ENCODE measurements at regions not wholly inside any gene's neighbourhood (a gene's known extent, or its start where the extent isn't known, plus 50 kb on each side); places are given as distances from the start of the nearest gene placed in this dataset.

- no peaks in the 10 kb centered on the region for H3K27me3 ChIP-seq
- DNase-seq (ENCODE audit: low read depth in 1 of 2, low spot score in 1 of 2) = no peak
- no peak for TF ChIP-seq CTCF (IDR thresholded peaks at IDR 0.05; ENCODE audit: low read depth, low read length)
- H3K4me3 ChIP-seq = no peak overlapping the region
- peaks cover 11% of the 10 kb centered on the region for H3K4me1 ChIP-seq (ENCODE audit: low read depth)
- no peak overlapping the region for H3K27ac ChIP-seq
- H3K36me3 ChIP-seq = no peaks in the 10 kb centered on the region
- no peaks in the 10 kb centered on the region for H3K9me3 ChIP-seq (ENCODE audit: low read depth)
Measured at GRCh38 chr1:106747791-106748190, 308.7 kb upstream of the PRMT6 start.

GRCh38 chr1:106748606-106749005 lies 307.9 kb upstream of the PRMT6 start:
- no peaks in the 10 kb centered on the region for H3K27me3 ChIP-seq
- H3K27ac ChIP-seq = no peak overlapping the region
- H3K4me1 ChIP-seq (ENCODE audit: low read depth) = peaks cover 11% of the 10 kb centered on the region
- no peak for TF ChIP-seq CTCF (IDR thresholded peaks at IDR 0.05; ENCODE audit: low read depth, low read length)
- H3K4me3 ChIP-seq = no peak overlapping the region
- H3K36me3 ChIP-seq = no peaks in the 10 kb centered on the region
- no peak for DNase-seq (ENCODE audit: low read depth in 1 of 2, low spot score in 1 of 2)
- H3K9me3 ChIP-seq (ENCODE audit: low read depth) = no peaks in the 10 kb centered on the region

- Histone ChIP-seq H3K9me3 (ENCODE audit: low read depth) (no peaks in the 10 kb centered on the region), H3K4me3 (no peak overlapping the region), H3K36me3 (no peaks in the 10 kb centered on the region), H3K4me1 (ENCODE audit: low read depth) (peaks cover 11% of the 10 kb centered on the region), H3K27ac (no peak overlapping the region), H3K27me3 (no peaks in the 10 kb centered on the region)
- no peak for TF ChIP-seq CTCF (IDR thresholded peaks at IDR 0.05; ENCODE audit: low read depth, low read length)
- DNase-seq (ENCODE audit: low read depth in 1 of 2, low spot score in 1 of 2) = no peak
Measured at GRCh38 chr1:106749491-106749890, 307.0 kb upstream of the PRMT6 start.

GRCh38 chr1:106749906-106750305 lies 306.6 kb upstream of the PRMT6 start:
- H3K9me3 ChIP-seq (ENCODE audit: low read depth) = no peaks in the 10 kb centered on the region
- H3K27ac ChIP-seq = no peak overlapping the region
- peaks cover 11% of the 10 kb centered on the region for H3K4me1 ChIP-seq (ENCODE audit: low read depth)
- H3K4me3 ChIP-seq = no peak overlapping the region
- H3K36me3 ChIP-seq = no peaks in the 10 kb centered on the region
- no peak for DNase-seq (ENCODE audit: low read depth in 1 of 2, low spot score in 1 of 2)
- H3K27me3 ChIP-seq = no peaks in the 10 kb centered on the region
- no peak for TF ChIP-seq CTCF (IDR thresholded peaks at IDR 0.05; ENCODE audit: low read depth, low read length)

GRCh38 chr1:106751002-106751401 lies 305.5 kb upstream of the PRMT6 start:
- H3K4me3 ChIP-seq = no peak overlapping the region
- H3K4me1 ChIP-seq (ENCODE audit: low read depth) = peaks cover 11% of the 10 kb centered on the region
- no peaks in the 10 kb centered on the region for H3K9me3 ChIP-seq (ENCODE audit: low read depth)
- H3K27ac ChIP-seq = no peak overlapping the region
- DNase-seq (ENCODE audit: low read depth in 1 of 2, low spot score in 1 of 2) = no peak
- H3K27me3 ChIP-seq = no peaks in the 10 kb centered on the region
- no peaks in the 10 kb centered on the region for H3K36me3 ChIP-seq
- no peak for TF ChIP-seq CTCF (IDR thresholded peaks at IDR 0.05; ENCODE audit: low read depth, low read length)

- no peak for TF ChIP-seq CTCF (IDR thresholded peaks at IDR 0.05; ENCODE audit: low read depth, low read length)
- no peak overlapping the region for H3K27ac ChIP-seq
- H3K4me3 ChIP-seq = no peak overlapping the region
- no peaks in the 10 kb centered on the region for H3K36me3 ChIP-seq
- DNase-seq (ENCODE audit: low read depth in 1 of 2, low spot score in 1 of 2) = no peak
- no peaks in the 10 kb centered on the region for H3K27me3 ChIP-seq
- H3K9me3 ChIP-seq (ENCODE audit: low read depth) = no peaks in the 10 kb centered on the region
- no peaks in the 10 kb centered on the region for H3K4me1 ChIP-seq (ENCODE audit: low read depth)
Measured at GRCh38 chr1:106753066-106753465, 303.4 kb upstream of the PRMT6 start.

Measured in cardiac muscle cell (in vitro differentiated cells and primary cell).